ENCODE measurements at regions not wholly inside any gene's neighbourhood (a gene's known extent, or its start where the extent isn't known, plus 50 kb on each side); places are given as distances from the start of the nearest gene placed in this dataset.

- TF ChIP-seq CTCF (IDR thresholded peaks at IDR 0.05), result no peak
- no peak for TF ChIP-seq ZFX (IDR thresholded peaks at IDR 0.05; ENCODE audit: borderline replicate concordance)
- H3K27ac ChIP-seq, result no peak overlapping the region
Observed at GRCh38 chr13:26813980-26814348, 53.4 kb upstream of the GPR12 start.

GRCh38 chr13:26813321-26813979 lies 52.9 kb upstream of the GPR12 start:
- H3K27ac ChIP-seq, result no peak overlapping the region
- TF ChIP-seq CTCF (IDR thresholded peaks at IDR 0.05) (no peak), ZFX (IDR thresholded peaks at IDR 0.05; ENCODE audit: borderline replicate concordance) (no peak)

GRCh38 chr13:26811581-26811980 lies 51.0 kb upstream of the GPR12 start:
- TF ChIP-seq ZFX (IDR thresholded peaks at IDR 0.05; ENCODE audit: borderline replicate concordance), result no peak
- no peak for TF ChIP-seq CTCF (IDR thresholded peaks at IDR 0.05)

More at GRCh38 chr13:26811581-26811980, 51.0 kb upstream of the GPR12 start:
- no peak overlapping the region for H3K27ac ChIP-seq

All from 22Rv1 (cell line).